ENCODE measurements at regions not wholly inside any gene's neighbourhood (a gene's known extent, or its start where the extent isn't known, plus 50 kb on each side); places are given as distances from the start of the nearest gene placed in this dataset.

- H3K9me2 ChIP-seq (replicated peaks; ENCODE audit: insufficient read depth), result no peaks in the 10 kb centered on the region
- no peaks in the 10 kb centered on the region for H4K20me1 ChIP-seq (ENCODE audit: insufficient read depth, poor library complexity, severe bottlenecking)
- H3K4me3 ChIP-seq, result no peak overlapping the region
- H3K36me3 ChIP-seq (replicated peaks; ENCODE audit: insufficient read depth, low read depth), result no peaks in the 10 kb centered on the region
- no peaks in the 10 kb centered on the region for H3K9me3 ChIP-seq (ENCODE audit: low read depth)
- H3K4me2 ChIP-seq, result no peak overlapping the region
- H3K4me1 ChIP-seq (ENCODE audit: insufficient read depth), result no peaks in the 10 kb centered on the region
- no peak for DNase-seq (ENCODE audit: low spot score)
- no peak overlapping the region for H3K27ac ChIP-seq
- H2AFZ ChIP-seq, result no peak overlapping the region
- 100% methylated on average over 1 of the region's 1 CpG for WGBS (ENCODE audit: low lambda C conversion rate, missing lambda C conversion rate)
- H3K79me2 ChIP-seq, result no peaks in the 10 kb centered on the region
- TF ChIP-seq CTCF (IDR thresholded peaks at IDR 0.05; ENCODE audit: poor library complexity) (no peak), EZH2phosphoT487 (IDR thresholded peaks at IDR 0.05; ENCODE audit: low read depth, severe bottlenecking, unreplicated experiment) (no peak), EZH2 (IDR thresholded peaks at IDR 0.05; ENCODE audit: borderline replicate concordance) (no peak)
- no peaks in the 10 kb centered on the region for H3K27me3 ChIP-seq
Measured at GRCh38 chr9:86757382-86757720, 190.0 kb downstream of the GAS1 start.

GRCh38 chr9:86756576-86757381 is 190.5 kb downstream of the GAS1 start:
- TF ChIP-seq EZH2 (IDR thresholded peaks at IDR 0.05; ENCODE audit: borderline replicate concordance), result no peak
- no peak for TF ChIP-seq EZH2phosphoT487 (IDR thresholded peaks at IDR 0.05; ENCODE audit: low read depth, severe bottlenecking, unreplicated experiment)
- TF ChIP-seq CTCF (IDR thresholded peaks at IDR 0.05; ENCODE audit: poor library complexity), result no peak
- H3K9me3 ChIP-seq (ENCODE audit: low read depth), result no peaks in the 10 kb centered on the region
- H2AFZ ChIP-seq, result no peak overlapping the region
- no peak overlapping the region for H3K4me3 ChIP-seq
- H3K27me3 ChIP-seq, result no peaks in the 10 kb centered on the region
- H3K27ac ChIP-seq, result no peak overlapping the region
- no peak for DNase-seq (ENCODE audit: low spot score)
- no peak overlapping the region for H3K4me2 ChIP-seq
- H3K9me2 ChIP-seq (replicated peaks; ENCODE audit: insufficient read depth), result no peaks in the 10 kb centered on the region
- no peaks in the 10 kb centered on the region for H4K20me1 ChIP-seq (ENCODE audit: insufficient read depth, poor library complexity, severe bottlenecking)
- WGBS (ENCODE audit: low lambda C conversion rate, missing lambda C conversion rate), result 87% methylated on average over 18 of the region's 18 CpGs
- H3K79me2 ChIP-seq, result no peaks in the 10 kb centered on the region
- H3K36me3 ChIP-seq (replicated peaks; ENCODE audit: insufficient read depth, low read depth), result no peaks in the 10 kb centered on the region
- no peaks in the 10 kb centered on the region for H3K4me1 ChIP-seq (ENCODE audit: insufficient read depth)

- Histone ChIP-seq H4K20me1 (ENCODE audit: insufficient read depth, poor library complexity, severe bottlenecking) (no peaks in the 10 kb centered on the region), H3K9me3 (ENCODE audit: low read depth) (no peaks in the 10 kb centered on the region), H3K4me3 (no peak overlapping the region), H2AFZ (no peak overlapping the region), H3K9me2 (replicated peaks; ENCODE audit: insufficient read depth) (no peaks in the 10 kb centered on the region), H3K36me3 (replicated peaks; ENCODE audit: insufficient read depth, low read depth) (no peaks in the 10 kb centered on the region), H3K27me3 (no peaks in the 10 kb centered on the region), H3K27ac (no peak overlapping the region), H3K4me1 (ENCODE audit: insufficient read depth) (no peaks in the 10 kb centered on the region), H3K4me2 (no peak overlapping the region), H3K79me2 (no peaks in the 10 kb centered on the region)
- DNase-seq (ENCODE audit: low spot score), result no peak
- TF ChIP-seq EZH2phosphoT487 (IDR thresholded peaks at IDR 0.05; ENCODE audit: low read depth, severe bottlenecking, unreplicated experiment) (no peak), CTCF (IDR thresholded peaks at IDR 0.05; ENCODE audit: poor library complexity) (no peak), EZH2 (IDR thresholded peaks at IDR 0.05; ENCODE audit: borderline replicate concordance) (no peak)
- WGBS (ENCODE audit: low lambda C conversion rate, missing lambda C conversion rate), result 83% methylated on average over 8 of the region's 8 CpGs
Measured at GRCh38 chr9:86755561-86755941, 191.8 kb downstream of the GAS1 start.

All from hepatocyte (in vitro differentiated cells).